ENCODE measurements at regions not wholly inside any gene's neighbourhood (a gene's known extent, or its start where the extent isn't known, plus 50 kb on each side); places are given as distances from the start of the nearest gene placed in this dataset.

GRCh38 chr5:21663082-21663481 is 1190.1 kb downstream of the CDH12 start:
- no peaks in the 10 kb centered on the region for H3K79me2 ChIP-seq (ENCODE audit: insufficient read depth, low read length)
- FAIRE-seq: no peak
- ChIA-PET POLR2A (no interaction called here), CTCF (ENCODE audit: low intra/inter-chr PET ratio, low total read pairs) (interaction anchor here (0.6 kb wide), 1 partner anchor 193 kb away, joined by 3 read pairs; no protein-coding TSS in a partner anchor)
- no peaks in the 10 kb centered on the region for H3K9me3 ChIP-seq (ENCODE audit: low read length)
- TF ChIP-seq ZNF225 (CRISPR knock-in tag; IDR thresholded peaks at IDR 0.05) (no peak), ATF1 (CRISPR knock-in tag; IDR thresholded peaks at IDR 0.05) (no peak), CTCF (CRISPR knock-in tag; IDR thresholded peaks at IDR 0.05) (peak; percentile 42), ATF3 (CRISPR knock-in tag; IDR thresholded peaks at IDR 0.05) (peak; percentile 51; the same call in 1 of the 2 replicates), NAIF1 (CRISPR knock-in tag; IDR thresholded peaks at IDR 0.05; ENCODE audit: borderline replicate concordance) (no peak), NR2F6 (IDR thresholded peaks at IDR 0.05) (peak; percentile 56), NR2F6 (CRISPR knock-in tag; IDR thresholded peaks at IDR 0.05) (peak; percentile 65), ZNF781 (CRISPR knock-in tag; IDR thresholded peaks at IDR 0.05; ENCODE audit: borderline replicate concordance, not compliant biosample characterization) (no peak), CEBPG (CRISPR knock-in tag; IDR thresholded peaks at IDR 0.05) (peak; percentile 78), ATF4 (CRISPR knock-in tag; IDR thresholded peaks at IDR 0.05) (peak in 1 of 2 experiments; percentile 88; a peak in 2 of 4 replicates), BRCA1 (CRISPR knock-in tag; IDR thresholded peaks at IDR 0.05) (no peak), ZNF317 (CRISPR knock-in tag; IDR thresholded peaks at IDR 0.05) (0 out of 2 replicates have a peak, but pooled peaks have one; percentile 40), ZEB1 (IDR thresholded peaks at IDR 0.05; ENCODE audit: insufficient replicate concordance, low read depth) (no peak), ZNF34 (CRISPR knock-in tag; IDR thresholded peaks at IDR 0.05; ENCODE audit: borderline replicate concordance) (no peak), SMC3 (IDR thresholded peaks at IDR 0.05; ENCODE audit: low read length) (peak; percentile 21; the same call in 1 of the 2 replicates), ZNF343 (CRISPR knock-in tag; IDR thresholded peaks at IDR 0.05) (no peak), CENPT (CRISPR knock-in tag; IDR thresholded peaks at IDR 0.05; ENCODE audit: low read depth) (no peak), ZBTB44 (CRISPR knock-in tag; IDR thresholded peaks at IDR 0.05) (no peak), NR2F1 (CRISPR knock-in tag; IDR thresholded peaks at IDR 0.05) (peak in 1 of 2 experiments; percentile 53; a peak in 1 of 4 replicates), ZNF709 (CRISPR knock-in tag; IDR thresholded peaks at IDR 0.05) (no peak)
- H2AFZ ChIP-seq (ENCODE audit: low read length): no peak overlapping the region
- DNase-seq (ENCODE audit: low spot score): peak; percentile 5
- H3K27me3 ChIP-seq (ENCODE audit: control insufficient read depth in 1 of 2, insufficient read depth in 2 of 2, low read length in 2 of 2): no peaks in the 10 kb centered on the region
- H3K4me3 ChIP-seq (replicated peaks in 1 of 3; ENCODE audit: insufficient read depth in 1 of 3, low read depth in 2 of 3, low read length in 3 of 3): no peak overlapping the region
- intact Hi-C loops (cut with micrococcal nuclease; ENCODE audit: unreplicated experiment) (loop anchor here (2.0 kb wide), 1 partner anchor 194 kb away; no protein-coding TSS in a partner anchor), in situ Hi-C loops (cut with HindIII; ENCODE audit: extremely low pct_ligation_motif_present, low pct_unique_long_range_greater_than_20kb) (no loop called here)
- no peaks in the 10 kb centered on the region for H3K36me3 ChIP-seq (replicated peaks in 1 of 2; ENCODE audit: control insufficient read depth in 1 of 2, insufficient read depth in 2 of 2, low read length in 2 of 2)
- H3K4me2 ChIP-seq (ENCODE audit: low read depth, low read length): no peak overlapping the region
- no CpG with 5 or more reads among the region's 2 CpGs for WGBS (ENCODE audit: low lambda C conversion rate)
- H4K20me1 ChIP-seq (ENCODE audit: insufficient read depth, low read length): no peaks in the 10 kb centered on the region
- BruUV-seq (replicated peaks): no TSS peak
- no peaks in the 10 kb centered on the region for H3K4me1 ChIP-seq (ENCODE audit: insufficient read depth, low read length)
- ATAC-seq: peak; percentile 57
- H3K27ac ChIP-seq (ENCODE audit: extremely low read length, insufficient read depth, low read length): no peak overlapping the region
- no peak overlapping the region for H3K9ac ChIP-seq (ENCODE audit: insufficient read depth, low read depth, low read length)
